ENCODE measurements at regions not wholly inside any gene's neighbourhood (a gene's known extent, or its start where the extent isn't known, plus 50 kb on each side); places are given as distances from the start of the nearest gene placed in this dataset.

DNA sequence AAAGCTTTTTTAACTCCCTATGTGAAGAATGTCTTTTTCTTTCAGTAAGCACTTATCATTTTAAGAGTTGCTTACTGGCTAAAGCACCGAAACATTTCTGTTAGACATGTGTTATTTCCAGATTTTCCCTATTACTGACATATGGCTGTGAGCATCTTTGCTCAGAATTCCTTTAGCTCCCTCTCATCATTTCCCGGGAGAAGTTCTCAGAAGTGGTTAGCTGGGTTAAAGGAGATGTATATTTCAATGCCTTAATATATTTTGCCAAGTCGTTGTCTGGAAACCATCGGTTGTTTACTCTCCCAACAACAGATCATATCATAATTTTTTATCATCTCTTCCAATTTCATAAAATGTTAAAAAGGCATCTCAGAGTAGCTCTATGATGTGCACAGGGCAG lies 396.5 kb downstream of the OCA2 start:
- POLR2A ChIA-PET, result no interaction called here
- Mint-ChIP-seq H3K9me3 (peaks cover 0 to 13% (median 4%) of the 10 kb centered on the region in 9 donors), H3K27ac (no peak overlapping the region), H3K4me3 (no peak overlapping the region), H3K27me3 (peaks cover 0 to 3% (median 0%) of the 10 kb centered on the region in 5 donors), H3K4me1 (no peaks in the 10 kb centered on the region), H3K36me3 (no peaks in the 10 kb centered on the region)
- DNase-seq (no peak), ATAC-seq (no peak)

GRCh38 chr15:27701956-27702355 lies 397.2 kb downstream of the OCA2 start:
- POLR2A ChIA-PET, result no interaction called here

GRCh38 chr15:27701014-27701413 lies 398.1 kb downstream of the OCA2 start:
- Mint-ChIP-seq H3K36me3 (no peaks in the 10 kb centered on the region), H3K27me3 (peaks cover 0 to 3% (median 0%) of the 10 kb centered on the region in 5 donors), H3K4me1 (no peaks in the 10 kb centered on the region), H3K27ac (no peak overlapping the region), H3K4me3 (no peak overlapping the region), H3K9me3 (peaks cover 0 to 13% (median 2%) of the 10 kb centered on the region in 9 donors)
- no peak for ATAC-seq
- POLR2A ChIA-PET, result no interaction called here
- no peak for DNase-seq

More at GRCh38 chr15:27701956-27702355, 397.2 kb downstream of the OCA2 start:
- Mint-ChIP-seq H3K36me3 (no peaks in the 10 kb centered on the region), H3K27me3 (peaks cover 0 to 3% (median 0%) of the 10 kb centered on the region in 5 donors), H3K27ac (no peak overlapping the region), H3K9me3 (peaks cover 0 to 13% (median 2%) of the 10 kb centered on the region in 9 donors), H3K4me3 (no peak overlapping the region), H3K4me1 (no peaks in the 10 kb centered on the region)
- ATAC-seq, result no peak
- DNase-seq, result no peak

- Mint-ChIP-seq H3K36me3 (no peaks in the 10 kb centered on the region), H3K4me1 (no peaks in the 10 kb centered on the region), H3K4me3 (no peak overlapping the region), H3K27ac (no peak overlapping the region), H3K9me3 (peaks cover 0 to 10% (median 2%) of the 10 kb centered on the region in 9 donors), H3K27me3 (peaks cover 0 to 3% (median 0%) of the 10 kb centered on the region in 5 donors)
- no peak for ATAC-seq
- DNase-seq, result no peak
- POLR2A ChIA-PET, result no interaction called here
Measured at GRCh38 chr15:27699699-27700098, 399.4 kb downstream of the OCA2 start.

DNA sequence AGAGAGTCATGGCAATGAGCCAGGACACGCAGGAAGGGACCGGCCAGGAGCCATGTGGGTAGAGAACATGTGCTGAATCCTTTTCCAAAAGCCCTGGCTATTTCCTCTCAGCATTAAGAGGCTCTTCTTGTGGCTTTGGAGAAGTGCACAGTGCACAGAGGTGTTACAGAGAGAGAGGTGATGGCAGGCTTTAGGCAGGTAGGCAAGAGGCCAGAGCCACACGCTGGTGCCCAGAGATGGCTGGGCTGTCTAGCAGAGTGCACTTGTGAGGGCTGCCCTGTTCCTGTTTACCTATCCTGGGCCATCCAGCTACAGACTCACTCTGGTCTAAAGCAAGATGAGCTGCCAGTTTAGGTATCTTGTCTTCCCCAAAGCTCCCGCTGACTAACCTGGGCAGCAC lies 402.6 kb downstream of the OCA2 start:
- Mint-ChIP-seq H3K4me1 (no peaks in the 10 kb centered on the region), H3K9me3 (peaks cover 0 to 5% (median 0%) of the 10 kb centered on the region in 9 donors), H3K27me3 (no peaks in the 10 kb centered on the region), H3K36me3 (no peaks in the 10 kb centered on the region), H3K27ac (no peak overlapping the region), H3K4me3 (no peak overlapping the region)
- no peak for ATAC-seq
- no peak for DNase-seq
- POLR2A ChIA-PET, result no interaction called here

- DNase-seq, result no peak
- ATAC-seq, result no peak
- Mint-ChIP-seq H3K27me3 (peaks cover 0 to 6% (median 0%) of the 10 kb centered on the region in 5 donors), H3K27ac (no peak overlapping the region), H3K9me3 (peaks cover 0 to 8% (median 0%) of the 10 kb centered on the region in 9 donors), H3K4me1 (no peaks in the 10 kb centered on the region), H3K36me3 (no peaks in the 10 kb centered on the region), H3K4me3 (no peak overlapping the region)
- POLR2A ChIA-PET, result no interaction called here
Measured at GRCh38 chr15:27695726-27696125, 403.4 kb downstream of the OCA2 start.

DNA sequence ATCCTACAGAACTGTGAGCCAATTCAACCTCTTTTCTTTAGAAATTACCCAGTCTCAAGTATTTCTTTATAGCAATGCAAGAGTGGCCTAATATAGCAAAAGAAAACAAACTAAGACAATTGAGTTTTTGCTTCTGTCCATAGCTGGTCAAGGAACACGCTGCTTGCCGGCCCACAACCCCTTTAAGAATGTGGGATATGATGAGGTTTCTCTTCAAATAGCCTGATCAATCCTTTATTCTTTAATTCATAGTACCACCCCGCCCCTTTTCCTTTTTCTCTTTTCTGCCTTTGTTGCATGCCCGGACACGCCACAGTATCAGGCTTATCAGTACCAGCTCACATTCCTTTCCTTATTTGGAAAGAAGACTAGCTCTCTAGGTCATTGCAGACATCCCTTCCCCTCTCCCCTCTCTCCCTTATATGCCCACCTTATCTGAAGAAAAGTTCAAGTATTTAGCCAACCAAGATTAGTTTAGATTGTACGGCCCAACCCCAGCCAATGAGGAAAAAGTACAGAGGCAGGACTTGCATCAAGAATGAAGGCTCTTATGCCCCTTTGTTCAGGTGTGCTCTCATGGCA lies 404.5 kb downstream of the OCA2 start:
- no peak overlapping the region for H3K27ac Mint-ChIP-seq
- H3K4me3 Mint-ChIP-seq, result no peak overlapping the region
- H3K27me3 Mint-ChIP-seq, result peaks cover 0 to 8% (median 0%) of the 10 kb centered on the region in 5 donors
- H3K4me1 Mint-ChIP-seq, result no peaks in the 10 kb centered on the region
- no peaks in the 10 kb centered on the region for H3K36me3 Mint-ChIP-seq
- POLR2A ChIA-PET, result no interaction called here
- peaks cover 0 to 10% (median 0%) of the 10 kb centered on the region in 9 donors for H3K9me3 Mint-ChIP-seq
- DNase-seq (no peak), ATAC-seq (no peak)

- no peak for DNase-seq
- POLR2A ChIA-PET, result no interaction called here
- Mint-ChIP-seq H3K4me3 (no peak overlapping the region), H3K9me3 (peaks cover 0 to 8% (median 0%) of the 10 kb centered on the region in 9 donors), H3K36me3 (no peaks in the 10 kb centered on the region), H3K4me1 (no peaks in the 10 kb centered on the region), H3K27me3 (peaks cover 0 to 8% (median 0%) of the 10 kb centered on the region in 5 donors), H3K27ac (no peak overlapping the region)
- ATAC-seq, result no peak
Measured at GRCh38 chr15:27693280-27693679, 405.8 kb downstream of the OCA2 start.

DNA sequence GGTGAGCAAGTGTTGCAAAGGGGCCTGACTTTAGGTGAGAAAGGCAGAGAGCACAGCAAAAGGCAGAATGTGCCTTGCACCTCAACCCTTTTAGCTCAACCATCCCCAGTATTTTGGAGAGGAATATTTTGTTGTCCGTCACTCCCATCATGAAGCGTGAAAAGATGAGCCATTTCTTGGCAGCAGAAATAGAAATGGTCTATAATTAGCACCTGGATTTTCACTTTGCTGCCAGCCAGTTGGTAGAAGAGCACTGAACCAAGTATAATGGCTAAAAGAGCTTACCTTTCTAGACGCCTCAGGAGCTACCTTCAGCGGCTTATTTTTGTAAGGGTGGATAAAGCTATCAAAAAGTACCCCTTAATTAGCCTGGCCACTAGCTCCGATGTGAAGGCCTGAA lies 406.7 kb downstream of the OCA2 start:
- Mint-ChIP-seq H3K36me3 (no peaks in the 10 kb centered on the region), H3K27me3 (peaks cover 0 to 8% (median 0%) of the 10 kb centered on the region in 5 donors), H3K27ac (no peak overlapping the region), H3K4me1 (no peaks in the 10 kb centered on the region), H3K4me3 (no peak overlapping the region), H3K9me3 (peaks cover 0 to 8% (median 0%) of the 10 kb centered on the region in 9 donors)
- ATAC-seq (no peak), DNase-seq (no peak)
- POLR2A ChIA-PET, result no interaction called here

DNA sequence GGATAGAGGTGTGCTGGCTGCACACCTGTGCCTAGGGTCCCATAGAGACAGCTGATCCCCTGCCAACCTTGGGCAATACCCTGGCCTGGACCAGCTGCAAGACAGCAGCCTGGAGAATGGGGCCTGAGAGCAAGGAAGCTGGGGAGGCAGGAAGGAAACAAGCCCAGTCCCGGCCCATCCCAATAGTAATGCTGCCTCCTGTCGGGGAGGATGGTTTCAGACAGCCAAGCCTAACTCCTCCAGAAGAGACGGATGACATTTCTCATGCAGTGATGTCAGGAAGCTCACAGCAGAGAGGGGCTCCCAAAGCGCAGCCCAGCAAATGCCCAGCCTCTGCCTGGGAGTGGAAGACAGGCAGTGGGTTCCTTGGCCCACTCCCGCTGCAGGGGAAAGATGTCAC lies 408.8 kb downstream of the OCA2 start:
- Mint-ChIP-seq H3K9me3 (peaks cover 0 to 8% (median 0%) of the 10 kb centered on the region in 9 donors), H3K27ac (no peak overlapping the region), H3K36me3 (no peaks in the 10 kb centered on the region)

DNA sequence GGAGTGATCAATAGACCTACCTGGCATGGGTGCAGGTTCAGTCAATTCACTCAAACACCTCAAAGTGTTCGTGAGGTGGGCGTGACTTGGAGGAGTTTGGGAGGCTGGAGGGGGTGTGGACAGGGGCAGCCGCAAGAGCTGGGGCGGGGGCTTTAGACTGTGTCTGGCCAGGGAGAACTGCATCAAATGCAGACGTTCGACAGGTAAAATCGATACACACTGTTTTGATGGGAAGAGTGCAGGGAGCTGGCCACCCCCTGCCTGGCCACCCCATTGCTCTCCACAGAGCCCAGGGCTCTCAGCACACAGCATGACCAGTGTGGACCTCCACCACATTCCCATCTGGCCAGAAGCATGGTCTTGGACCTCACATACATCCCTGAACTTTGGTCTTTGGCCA lies 412.1 kb downstream of the OCA2 start:
- H3K27me3 Mint-ChIP-seq, result peaks cover 0 to 9% (median 0%) of the 10 kb centered on the region in 5 donors
- H3K9me3 Mint-ChIP-seq, result peaks cover 0 to 9% (median 0%) of the 10 kb centered on the region in 9 donors
- ATAC-seq, result no peak
- no peak overlapping the region for H3K4me3 Mint-ChIP-seq
- DNase-seq, result no peak
- H3K4me1 Mint-ChIP-seq, result no peaks in the 10 kb centered on the region
- H3K36me3 Mint-ChIP-seq, result no peaks in the 10 kb centered on the region
- POLR2A ChIA-PET, result no interaction called here
- no peak overlapping the region for H3K27ac Mint-ChIP-seq

More for the DNA sequence above, 408.8 kb downstream of the OCA2 start:
- no peak overlapping the region for H3K4me3 Mint-ChIP-seq
- ATAC-seq, result no peak
- H3K27me3 Mint-ChIP-seq, result peaks cover 0 to 8% (median 0%) of the 10 kb centered on the region in 5 donors
- H3K4me1 Mint-ChIP-seq, result no peaks in the 10 kb centered on the region
- no peak for DNase-seq
- POLR2A ChIA-PET, result no interaction called here

DNA sequence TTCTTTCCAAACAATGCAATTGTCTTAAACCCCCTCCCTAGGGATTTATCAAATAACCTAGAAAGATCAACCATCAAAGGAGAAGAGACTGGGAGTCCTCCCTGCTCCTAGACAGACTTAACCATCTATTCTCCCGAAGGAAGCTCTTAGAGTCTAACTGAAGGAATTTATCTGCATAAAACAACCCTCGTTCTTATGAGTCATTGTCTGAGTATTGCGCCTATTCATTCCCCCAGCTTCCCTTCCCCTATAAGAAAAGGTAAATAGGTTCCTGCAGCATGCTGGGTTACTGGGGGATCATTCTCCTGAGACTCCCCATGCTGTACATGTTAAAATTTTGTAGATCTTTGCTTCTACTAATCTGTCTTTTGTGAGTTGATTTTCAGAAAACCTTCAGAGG lies 412.7 kb downstream of the OCA2 start:
- POLR2A ChIA-PET, result no interaction called here
- H3K4me1 Mint-ChIP-seq, result no peaks in the 10 kb centered on the region
- no peak for ATAC-seq
- no peaks in the 10 kb centered on the region for H3K36me3 Mint-ChIP-seq
- no peak overlapping the region for H3K4me3 Mint-ChIP-seq
- no peak overlapping the region for H3K27ac Mint-ChIP-seq
- peaks cover 0 to 9% (median 0%) of the 10 kb centered on the region in 9 donors for H3K9me3 Mint-ChIP-seq
- H3K27me3 Mint-ChIP-seq, result peaks cover 0 to 14% (median 0%) of the 10 kb centered on the region in 5 donors
- no peak for DNase-seq

DNA sequence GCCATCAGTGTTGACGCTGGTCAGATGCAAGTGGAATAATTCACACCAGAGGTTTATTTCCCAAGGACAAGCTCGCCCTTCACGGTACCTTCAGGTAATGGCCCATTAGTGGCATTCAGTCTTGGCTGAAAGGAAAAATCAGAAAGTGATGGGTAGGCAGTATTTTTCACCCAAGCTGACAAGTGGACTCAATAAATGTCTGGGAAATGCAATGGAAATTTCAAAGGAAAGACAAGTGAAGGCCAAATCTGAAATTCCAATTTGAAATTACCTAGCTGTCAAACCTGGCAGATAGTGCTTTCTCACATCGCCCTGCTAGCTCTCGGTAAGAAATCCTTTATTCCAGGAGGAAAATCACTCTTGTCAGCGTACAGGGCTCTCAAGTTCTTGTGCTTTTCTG lies 413.5 kb downstream of the OCA2 start:
- Mint-ChIP-seq H3K4me3 (no peak overlapping the region), H3K27me3 (peaks cover 0 to 8% (median 0%) of the 10 kb centered on the region in 5 donors), H3K36me3 (no peaks in the 10 kb centered on the region), H3K27ac (no peak overlapping the region), H3K4me1 (no peaks in the 10 kb centered on the region), H3K9me3 (peaks cover 0 to 6% (median 0%) of the 10 kb centered on the region in 9 donors)
- ATAC-seq (no peak), DNase-seq (no peak)
- POLR2A ChIA-PET, result no interaction called here

- Mint-ChIP-seq H3K36me3 (no peaks in the 10 kb centered on the region), H3K4me1 (no peaks in the 10 kb centered on the region), H3K4me3 (no peak overlapping the region), H3K9me3 (peaks cover 0 to 6% (median 0%) of the 10 kb centered on the region in 9 donors), H3K27me3 (peaks cover 0 to 20% (median 4%) of the 10 kb centered on the region in 5 donors), H3K27ac (no peak overlapping the region)
- DNase-seq (no peak), ATAC-seq (no peak)
- POLR2A ChIA-PET, result no interaction called here
Measured at GRCh38 chr15:27683121-27683520, 416.0 kb downstream of the OCA2 start.

Measured in naive thymus-derived CD8-positive, alpha-beta T cell (primary cell).